ENCODE measurements at regions not wholly inside any gene's neighbourhood (a gene's known extent, or its start where the extent isn't known, plus 50 kb on each side); places are given as distances from the start of the nearest gene placed in this dataset.

GRCh38 chr13:97136418-97136817 lies 85.7 kb upstream of the MBNL2 start:
- ChIA-PET CTCF (interaction anchor here (0.8 to 1.4 kb wide), 4 partner anchors 22 to 208 kb away, joined by 3 read pairs; no protein-coding TSS in a partner anchor), POLR2A (no interaction called here)
- no peak for TF ChIP-seq CTCF (IDR thresholded peaks at IDR 0.05; ENCODE audit: control extremely low read depth, extremely low read depth, low read depth, missing control alignments)
- no peak for DNase-seq (ENCODE audit: extremely low spot score)

GRCh38 chr13:97139691-97140090 lies 82.4 kb upstream of the MBNL2 start:
- no peak for DNase-seq (ENCODE audit: extremely low spot score)
- TF ChIP-seq CTCF (IDR thresholded peaks at IDR 0.05; ENCODE audit: control extremely low read depth, extremely low read depth, low read depth, missing control alignments) = no peak
- ChIA-PET POLR2A (no interaction called here), CTCF (interaction anchor here (1.0 to 2.3 kb wide), 2 partner anchors 9 to 29 kb away, joined by 3 to 15 read pairs; no protein-coding TSS in a partner anchor)

GRCh38 chr13:97140131-97140530 lies 82.0 kb upstream of the MBNL2 start:
- ChIA-PET CTCF (interaction anchor here (1.0 to 2.3 kb wide), 3 partner anchors 10 to 30 kb away, joined by 3 to 15 read pairs (median 6); no protein-coding TSS in a partner anchor), POLR2A (no interaction called here)
- DNase-seq (ENCODE audit: extremely low spot score) = no peak
- no peak for TF ChIP-seq CTCF (IDR thresholded peaks at IDR 0.05; ENCODE audit: control extremely low read depth, extremely low read depth, low read depth, missing control alignments)

GRCh38 chr13:97140611-97141010 lies 81.5 kb upstream of the MBNL2 start:
- DNase-seq (ENCODE audit: extremely low spot score) = no peak
- POLR2A ChIA-PET = no interaction called here
- CTCF ChIA-PET = interaction anchor here (1.1 to 2.3 kb wide), 4 partner anchors 10 to 75 kb away, joined by 3 to 15 read pairs (median 4); no protein-coding TSS in a partner anchor
- TF ChIP-seq CTCF (IDR thresholded peaks at IDR 0.05; ENCODE audit: control extremely low read depth, extremely low read depth, low read depth, missing control alignments) = no peak

GRCh38 chr13:97141097-97141496 lies 81.0 kb upstream of the MBNL2 start:
- no peak for TF ChIP-seq CTCF (IDR thresholded peaks at IDR 0.05; ENCODE audit: control extremely low read depth, extremely low read depth, low read depth, missing control alignments)
- CTCF ChIA-PET = interaction anchor here (0.8 to 2.3 kb wide), 8 partner anchors 11 to 218 kb away, joined by 3 to 15 read pairs (median 3); no protein-coding TSS in a partner anchor
- DNase-seq (ENCODE audit: extremely low spot score) = no peak
- POLR2A ChIA-PET = no interaction called here

- CTCF ChIA-PET = interaction anchor here (0.8 to 2.3 kb wide), 8 partner anchors 11 to 218 kb away, joined by 3 to 15 read pairs (median 3); no protein-coding TSS in a partner anchor
- TF ChIP-seq CTCF (IDR thresholded peaks at IDR 0.05; ENCODE audit: control extremely low read depth, extremely low read depth, low read depth, missing control alignments) = no peak
- DNase-seq (ENCODE audit: extremely low spot score) = no peak
- POLR2A ChIA-PET = no interaction called here
Measured at GRCh38 chr13:97141564-97142005, 80.5 kb upstream of the MBNL2 start.

Measured in GM10248 (cell line).